ENCODE measurements at regions not wholly inside any gene's neighbourhood (a gene's known extent, or its start where the extent isn't known, plus 50 kb on each side); places are given as distances from the start of the nearest gene placed in this dataset.

DNA sequence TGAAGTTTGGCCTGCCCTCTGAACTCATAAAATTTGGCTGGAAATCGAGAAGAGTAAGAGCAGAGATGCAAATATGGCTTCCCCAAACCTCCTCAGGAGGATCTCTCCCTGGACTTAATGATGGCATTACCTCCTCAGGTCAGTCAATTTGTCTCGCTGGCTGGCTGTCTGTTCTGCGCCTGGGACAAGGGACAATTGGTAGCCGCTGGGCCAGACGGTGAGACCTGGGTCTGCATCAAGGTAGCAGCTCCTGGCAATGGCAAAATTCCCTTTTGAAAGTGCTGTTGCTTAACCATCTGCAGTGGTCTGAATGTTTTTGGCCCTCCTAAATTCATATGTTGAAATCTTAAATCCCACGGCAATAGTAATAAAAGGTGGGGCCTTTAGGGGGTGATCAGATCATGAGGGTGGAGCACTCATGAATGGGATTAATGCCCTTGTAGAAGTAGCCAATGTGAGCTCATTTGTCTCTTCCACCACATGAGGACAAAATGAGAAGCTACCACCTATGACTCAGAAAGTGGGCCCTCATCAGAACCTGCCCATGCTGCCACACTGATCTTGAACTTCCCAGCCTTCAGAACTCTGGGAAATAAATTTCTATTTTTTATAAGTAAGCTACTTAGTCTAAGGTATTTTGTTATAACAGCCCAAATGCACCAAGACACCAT, 439.3 kb upstream of the KLF4 start:
- DNase-seq: no peak

DNA sequence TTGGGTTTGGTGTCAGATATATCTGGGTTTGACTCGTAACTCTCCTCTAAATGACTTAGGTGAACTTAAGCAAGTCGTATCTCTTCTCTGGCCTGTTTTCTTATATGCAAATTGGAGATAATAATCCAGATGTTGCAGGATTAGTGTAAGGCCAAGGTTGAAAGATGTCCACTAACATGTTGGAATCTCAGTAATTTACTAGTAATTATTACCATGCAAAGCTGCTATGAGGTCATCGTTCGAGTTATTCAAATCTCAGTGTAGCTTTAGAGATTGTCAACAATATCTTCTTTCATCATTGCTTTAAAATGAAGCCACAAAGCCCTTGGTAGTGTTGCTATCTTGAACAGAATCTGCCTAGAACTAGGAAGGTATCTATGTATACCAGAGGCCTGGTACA, 437.7 kb upstream of the KLF4 start:
- DNase-seq: no peak

DNA sequence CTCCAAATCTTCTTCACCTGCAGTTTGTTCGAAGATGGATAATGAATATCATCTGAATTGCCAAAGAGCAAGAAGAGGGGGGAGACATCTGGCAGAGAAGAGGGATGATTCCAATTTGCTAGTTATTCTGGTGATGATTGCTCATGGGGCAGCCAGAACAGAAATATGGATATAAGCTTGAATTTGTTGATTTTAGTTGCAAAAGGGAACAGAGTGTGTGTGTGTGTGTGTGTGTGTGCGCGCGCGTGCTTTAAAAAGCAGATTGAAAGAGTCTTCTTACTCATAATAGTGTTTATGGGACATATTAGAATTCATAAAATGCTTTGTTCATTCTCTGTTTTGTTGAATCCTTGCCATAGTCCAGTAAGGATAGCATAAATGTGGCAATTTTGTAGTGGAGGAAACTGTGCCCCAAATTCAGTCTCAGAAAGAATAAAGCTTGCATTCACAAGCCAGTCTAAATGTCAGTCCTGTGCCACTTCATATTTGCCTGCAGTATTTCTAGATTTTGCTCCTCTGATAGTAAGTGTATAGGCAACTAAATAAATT, 436.3 kb upstream of the KLF4 start:
- DNase-seq: no peak

- DNase-seq: no peak
These were observed 432.7 kb upstream of the KLF4 start for GRCh38 chr9:107922260-107922659.

DNA sequence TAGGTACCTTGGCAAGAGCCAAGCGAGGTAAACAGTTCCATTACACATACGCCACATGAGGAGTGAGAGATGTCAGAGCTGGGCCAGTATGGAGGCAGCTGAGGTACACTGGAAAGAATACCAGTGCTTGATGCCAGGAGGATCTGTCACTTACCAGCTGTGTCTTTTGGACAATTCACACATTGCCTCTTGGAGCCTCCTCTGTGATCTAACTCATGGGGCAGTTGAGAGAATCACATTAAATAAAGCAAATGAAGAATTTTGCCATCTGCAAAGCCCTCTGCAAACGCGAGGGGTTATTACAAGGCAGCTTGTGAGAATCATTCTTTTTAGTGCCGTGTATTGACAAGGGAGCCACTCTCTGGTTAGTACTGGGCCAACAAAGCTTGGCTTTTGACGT, 429.7 kb upstream of the KLF4 start:
- no peak for DNase-seq

GRCh38 chr9:107918749-107919148, 429.2 kb upstream of the KLF4 start:
- DNase-seq: no peak

GRCh38 chr9:107914151-107914550, 424.6 kb upstream of the KLF4 start:
- no peak for DNase-seq

GRCh38 chr9:107907715-107908114, 418.1 kb upstream of the KLF4 start:
- DNase-seq: no peak

DNA sequence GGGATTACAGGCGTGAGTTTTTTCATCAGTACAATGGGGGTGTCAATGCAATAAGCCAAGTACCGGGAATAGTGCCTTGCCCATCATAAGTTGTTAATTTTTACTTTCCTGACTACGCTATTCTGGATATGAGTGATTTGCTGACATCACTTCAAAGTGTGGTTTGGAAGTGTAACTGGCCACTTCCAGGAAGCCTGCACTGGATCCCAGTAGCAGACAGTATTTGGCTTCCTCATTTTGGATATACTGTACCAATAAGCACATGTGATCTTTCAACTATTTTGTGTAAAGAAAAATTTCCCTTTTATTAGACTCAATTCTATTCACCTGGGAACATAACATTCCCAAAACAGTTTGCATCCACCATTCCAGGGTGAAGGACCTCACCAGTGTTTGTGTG, 417.7 kb upstream of the KLF4 start:
- no peak for DNase-seq

GRCh38 chr9:107906074-107906473, 416.5 kb upstream of the KLF4 start:
- DNase-seq: no peak

DNA sequence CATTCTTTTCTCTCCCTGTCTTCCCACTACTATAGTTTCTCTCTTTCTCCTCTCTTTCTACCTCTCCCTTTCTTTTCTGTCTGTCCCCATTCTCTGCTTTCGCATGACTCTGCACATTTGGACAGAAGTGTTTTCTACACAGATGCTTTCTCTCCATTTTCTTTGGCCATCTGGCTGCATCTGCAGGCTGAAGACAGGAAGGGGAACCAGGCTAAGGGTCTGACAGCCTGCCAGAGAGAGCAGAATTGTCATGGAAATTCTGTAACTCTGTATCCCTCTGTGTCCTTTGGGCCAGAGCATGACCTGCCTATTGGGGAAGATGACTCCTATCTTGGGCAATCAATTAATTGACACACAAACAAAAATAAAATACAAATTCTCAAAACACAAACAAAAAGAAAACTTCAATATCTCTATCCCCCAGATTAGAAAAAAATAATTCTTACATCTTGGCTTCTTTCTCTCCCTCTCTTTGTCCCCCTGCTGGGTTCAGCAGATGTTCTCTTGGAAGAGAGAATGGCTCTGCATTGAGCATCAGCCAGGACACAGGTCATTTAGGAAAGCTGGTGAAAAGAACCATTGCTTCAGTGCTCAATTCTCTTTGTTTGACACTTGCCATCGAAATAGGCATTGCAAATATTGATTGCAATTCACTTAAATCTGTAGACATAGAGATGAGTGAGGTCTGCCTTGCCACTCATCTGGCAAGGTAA, 415.9 kb upstream of the KLF4 start:
- peak; percentile 36 to 44 for DNase-seq

- no peak for DNase-seq
These were observed 410.4 kb upstream of the KLF4 start for GRCh38 chr9:107899961-107900330.

GRCh38 chr9:107898761-107899160, 409.2 kb upstream of the KLF4 start:
- DNase-seq: no peak

- DNase-seq: no peak
These were observed 407.0 kb upstream of the KLF4 start for GRCh38 chr9:107896544-107896943.

- DNase-seq: no peak
These were observed 406.0 kb upstream of the KLF4 start for GRCh38 chr9:107895501-107896001.

DNA sequence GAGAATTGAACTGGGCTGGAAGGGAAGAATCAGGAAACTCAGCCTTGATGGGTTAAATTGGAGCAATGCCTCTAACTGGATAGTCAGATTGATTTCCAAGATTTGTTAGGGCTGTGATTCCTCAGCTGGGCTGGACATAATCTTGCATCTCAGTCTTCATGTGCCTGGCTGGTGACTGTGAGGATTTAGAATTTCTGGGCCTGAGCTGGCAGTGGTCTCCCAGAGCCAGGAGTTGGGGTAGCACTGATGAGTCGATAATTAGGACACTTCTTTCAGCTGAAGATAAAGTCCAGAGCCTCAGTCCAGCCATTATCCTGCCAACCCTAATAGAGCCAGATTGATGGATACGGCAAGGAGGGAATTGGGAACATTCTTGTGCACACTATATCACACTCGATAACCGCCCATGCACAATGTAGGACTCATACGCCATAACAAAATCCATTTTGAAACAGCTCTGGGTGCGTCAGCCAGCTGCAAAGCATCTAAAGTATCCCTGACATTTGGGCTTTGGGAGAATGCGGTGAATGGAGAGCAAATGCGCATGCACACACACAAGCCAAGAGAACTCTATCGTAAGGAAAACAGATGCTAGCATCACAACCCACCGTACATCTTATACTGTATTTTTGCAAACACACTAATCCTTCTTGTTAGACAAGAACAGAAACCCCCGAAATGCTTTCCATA, 405.1 kb upstream of the KLF4 start:
- DNase-seq: peak; percentile 75 to 82

DNA sequence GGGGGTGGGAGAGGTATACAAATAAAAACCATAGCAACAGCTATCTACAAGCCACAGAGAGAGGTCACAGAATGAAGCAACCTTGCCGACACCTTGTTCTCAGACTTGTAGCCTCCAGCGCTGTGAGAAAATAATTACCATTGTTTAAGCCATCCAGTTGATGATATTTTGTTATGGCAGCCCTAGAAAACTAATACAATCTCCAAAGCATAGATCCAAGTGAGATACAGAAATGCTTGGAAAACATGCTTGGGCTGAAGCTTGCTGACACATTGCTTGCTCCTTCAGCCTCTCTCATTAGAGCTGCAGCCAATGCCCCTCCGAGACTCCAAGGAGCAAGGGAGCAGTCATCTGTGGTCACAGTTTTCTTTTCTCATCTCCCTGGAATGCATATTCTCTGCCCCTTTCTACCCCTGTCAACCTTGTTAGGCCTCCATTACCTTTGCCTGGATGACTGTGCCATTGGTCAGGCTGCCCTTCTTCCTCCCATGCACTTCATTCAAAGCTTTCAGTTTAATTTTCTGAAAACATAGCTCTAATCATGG, 401.4 kb upstream of the KLF4 start:
- no peak for DNase-seq

DNA sequence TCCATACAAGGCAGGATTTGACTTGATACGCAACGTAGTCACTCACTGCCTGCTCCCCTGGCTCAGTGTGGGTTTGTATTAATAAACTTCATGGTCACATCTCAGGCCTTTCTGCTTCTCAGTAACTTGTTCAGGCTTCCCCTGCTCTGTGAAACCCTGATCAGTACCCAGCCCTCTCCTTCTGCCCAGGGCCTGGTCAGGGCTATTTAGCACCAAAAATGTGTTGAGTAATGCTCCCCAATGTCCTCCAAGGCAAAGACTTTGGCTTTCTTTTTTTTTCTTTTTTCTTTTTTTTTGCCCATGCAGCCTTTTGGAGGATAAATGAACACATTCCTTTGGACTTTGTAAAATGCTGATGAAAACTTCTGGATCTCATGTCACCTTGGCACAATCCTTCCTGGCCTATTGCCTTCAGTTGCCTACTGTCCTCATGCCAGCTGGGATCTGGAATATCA, 399.2 kb upstream of the KLF4 start:
- DNase-seq: no peak

DNA sequence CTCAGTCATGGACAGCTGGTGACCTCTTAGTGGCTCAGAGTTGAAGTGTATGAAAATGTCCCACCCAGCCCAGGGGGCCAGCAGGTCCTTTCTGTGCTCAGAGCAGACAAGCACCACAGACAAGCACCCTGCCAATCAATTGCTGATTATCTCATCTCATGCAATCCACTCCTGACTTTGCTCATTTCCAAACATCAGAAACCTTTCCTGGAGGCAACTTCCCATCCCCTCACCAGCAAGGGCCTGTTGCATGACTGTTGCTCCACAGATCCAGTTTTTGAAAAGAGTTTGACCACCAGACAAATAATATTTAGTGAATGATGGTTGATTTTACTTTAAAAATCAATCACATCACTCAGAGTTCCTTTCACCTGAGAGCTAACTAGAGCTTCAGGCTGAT, 397.3 kb upstream of the KLF4 start:
- DNase-seq: no peak

DNA sequence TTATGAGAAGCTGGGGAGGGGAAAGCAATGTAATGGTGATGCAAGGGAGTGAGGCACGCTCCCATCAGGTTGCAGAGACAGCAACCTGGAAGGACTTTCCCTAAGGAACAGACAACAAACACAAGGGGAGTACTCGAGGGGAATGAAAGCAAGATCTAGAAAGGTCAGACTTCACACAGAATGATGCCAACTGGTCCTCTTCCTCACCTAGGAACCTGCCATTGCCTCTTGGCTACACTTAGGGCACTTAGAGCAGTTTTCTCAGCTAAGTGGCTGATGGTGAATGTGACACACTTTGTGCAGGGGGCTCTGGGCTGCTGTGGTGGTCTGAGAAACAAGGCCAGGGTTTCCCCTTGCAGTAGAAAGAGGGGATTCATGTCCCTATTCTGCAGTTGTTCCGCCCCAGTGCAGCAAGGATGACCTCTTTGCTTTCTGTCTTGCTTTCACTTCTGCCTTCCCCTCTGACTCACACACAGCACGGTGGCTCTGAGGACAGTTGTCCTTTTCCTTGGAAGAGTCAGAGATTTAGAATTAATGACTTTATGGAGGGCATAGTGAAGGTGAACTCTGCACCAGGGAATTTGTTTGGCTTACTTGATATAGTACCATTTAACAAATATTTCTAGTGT, 394.0 kb upstream of the KLF4 start:
- no peak for DNase-seq

GRCh38 chr9:107881626-107882300, 392.2 kb upstream of the KLF4 start:
- DNase-seq: no peak
